NCI-H2107 (cell line): ENCODE measurements at regions not wholly inside any gene's neighbourhood (a gene's known extent, or its start where the extent isn't known, plus 50 kb on each side); places are given as distances from the start of the nearest gene placed in this dataset.
"Not testable (repeated sequence)": the region's sequence is repeated elsewhere in the genome, so short reads cannot be mapped to it uniquely, and the experiment has no call there.

ENCODE experiments used
- DNase-seq: peaks from one replicate; lab custom pipeline; 2025; lab: John Stamatoyannopoulos, UW

DNA sequence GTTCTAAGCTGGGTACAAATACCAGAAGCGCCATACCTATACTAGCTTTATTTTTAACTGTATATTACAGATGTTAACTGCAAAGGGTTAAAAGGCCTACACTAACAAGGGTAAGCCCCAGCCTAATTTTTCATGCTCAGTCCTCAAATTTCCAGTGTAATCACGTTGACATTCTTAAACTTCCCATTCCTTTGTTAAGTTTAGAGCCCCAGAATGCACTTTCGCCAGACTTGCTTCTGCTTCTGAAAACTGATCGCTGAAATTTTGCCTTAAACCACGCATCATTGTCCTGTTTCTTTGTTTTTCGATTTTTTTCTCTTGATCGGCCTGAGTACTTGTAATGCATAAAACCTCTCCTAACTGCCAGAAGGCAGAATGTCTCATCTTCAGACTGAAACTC, 2141.9 kb upstream of the AGA start:
- no peak for DNase-seq

DNA sequence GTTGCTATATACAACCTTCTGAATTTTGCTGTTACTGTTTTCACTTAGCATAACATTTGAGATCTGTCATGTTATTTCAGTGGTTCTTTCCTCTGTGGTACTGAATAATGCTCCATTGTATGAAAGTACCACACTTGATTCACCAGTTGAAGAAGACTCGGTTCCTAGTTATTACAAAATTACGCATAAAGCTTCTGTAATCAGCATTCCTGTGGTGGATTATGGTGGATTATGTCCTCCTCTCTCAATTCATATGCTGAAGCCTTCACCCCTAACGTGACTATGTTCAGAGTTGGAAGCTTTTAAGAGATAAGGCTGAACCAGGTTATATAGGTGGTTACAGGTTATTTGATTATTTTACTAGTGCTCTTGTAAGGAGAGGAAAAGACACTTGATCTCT, 2143.5 kb upstream of the AGA start:
- DNase-seq: no peak

DNA sequence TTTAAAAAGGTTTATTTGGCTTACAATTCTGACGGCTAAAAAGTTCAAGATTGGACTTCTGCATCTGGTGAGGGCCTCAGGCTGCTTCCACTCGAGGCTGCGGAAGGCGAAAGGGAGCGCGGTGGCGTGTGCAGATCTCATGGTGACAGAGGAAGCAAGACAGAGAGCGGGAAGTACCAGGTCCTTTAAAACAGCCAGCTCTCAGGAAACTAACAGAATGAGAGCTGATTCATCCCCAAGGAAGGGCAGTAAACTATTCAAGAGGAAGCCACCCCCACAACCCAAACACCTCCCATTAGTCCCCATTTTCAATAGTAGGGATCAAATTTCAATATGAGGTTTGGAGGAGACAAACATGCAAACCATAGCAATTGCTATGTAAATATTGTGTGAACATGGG, 2144.2 kb upstream of the AGA start:
- no peak for DNase-seq

DNA sequence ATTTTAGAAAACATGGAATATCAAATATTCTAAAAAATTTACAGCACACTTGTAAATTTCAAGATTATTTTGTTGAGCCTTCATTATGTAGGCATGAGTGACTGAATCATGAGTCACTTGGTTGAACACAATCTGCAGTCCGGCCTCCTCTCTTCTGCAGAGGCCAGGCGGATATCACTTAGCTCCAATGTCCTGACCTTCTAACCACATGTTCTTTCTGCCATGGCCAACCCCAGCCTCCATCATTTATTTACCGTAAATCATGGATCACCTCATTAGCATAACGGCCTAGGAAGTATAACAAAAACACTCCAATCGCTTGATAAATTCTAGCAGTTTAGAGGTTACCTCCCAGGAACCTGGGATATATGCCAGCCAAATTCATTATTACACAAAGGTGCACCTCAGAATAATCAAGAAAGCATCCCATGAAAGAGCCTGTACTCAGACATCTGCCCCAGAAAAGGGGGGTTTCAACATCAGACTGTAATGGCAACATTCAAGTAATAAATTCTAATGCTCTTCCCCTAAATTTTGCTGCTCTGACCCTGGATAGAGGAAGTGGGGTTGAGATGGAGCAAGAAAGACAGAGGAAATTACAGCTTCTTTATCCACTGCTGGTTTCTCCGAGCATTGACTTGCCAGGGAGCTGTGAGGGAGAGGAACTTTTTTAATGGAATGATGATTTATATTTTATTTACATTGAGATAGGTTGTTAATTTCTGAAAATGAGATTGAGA, 2153.6 kb upstream of the AGA start:
- no peak for DNase-seq

DNA sequence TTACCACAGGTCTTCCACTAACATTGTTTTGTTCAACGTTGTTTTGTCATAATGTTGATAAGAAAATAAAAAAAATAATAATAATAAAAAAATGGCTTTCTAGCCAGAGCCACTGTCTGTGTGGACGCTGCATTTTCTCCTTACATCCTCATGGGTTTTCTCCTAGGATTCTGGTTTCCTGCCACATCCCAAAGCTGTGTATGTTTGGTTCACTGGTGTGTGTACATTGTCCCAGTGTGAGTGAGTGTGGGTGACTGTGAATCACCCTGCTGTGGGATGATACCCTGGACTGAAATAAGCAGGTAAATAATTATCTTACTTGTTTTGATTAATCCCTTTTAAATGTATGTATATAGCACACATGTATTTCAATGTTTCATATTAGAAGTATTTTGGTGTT, 2154.4 kb upstream of the AGA start:
- DNase-seq: no peak

DNA sequence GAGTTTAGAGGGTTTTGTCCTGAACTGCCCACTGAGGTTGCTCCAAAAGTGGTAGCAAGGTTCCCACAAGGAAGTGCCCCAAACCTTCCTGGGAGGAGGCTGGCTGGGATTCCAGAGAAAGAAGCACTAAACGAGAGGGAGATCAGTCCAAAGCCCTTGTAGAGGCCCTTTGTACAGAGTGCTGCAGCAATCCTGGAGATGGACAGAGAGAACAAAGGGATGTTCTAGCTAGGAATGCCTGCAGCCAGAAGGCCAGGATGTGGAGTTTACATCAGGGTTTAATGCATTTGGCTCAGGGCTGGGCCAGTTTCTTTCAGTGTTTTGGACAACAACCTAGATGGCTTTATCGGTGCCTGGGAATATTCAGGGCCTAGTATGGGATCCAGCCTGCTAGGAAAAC, 2155.1 kb upstream of the AGA start:
- no peak for DNase-seq

DNA sequence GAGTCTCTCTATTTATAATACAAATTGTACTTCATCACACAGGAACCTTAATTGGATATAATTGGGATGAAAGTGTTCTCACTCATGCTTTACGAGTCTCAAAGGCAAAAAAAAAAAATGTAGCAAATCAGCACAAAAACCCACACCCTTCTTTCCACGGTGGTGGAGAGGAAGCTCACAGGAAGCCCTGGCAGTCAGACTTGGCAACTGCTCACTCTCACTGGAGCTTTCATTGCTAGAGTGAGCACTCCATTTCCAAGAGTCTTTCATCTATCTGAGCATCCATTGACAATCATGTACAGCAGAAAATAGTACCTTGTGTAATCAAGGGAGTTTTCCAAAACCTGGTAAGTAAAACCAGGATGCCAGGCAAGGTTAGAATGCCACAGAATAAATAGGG, 2159.4 kb upstream of the AGA start:
- no peak for DNase-seq

DNA sequence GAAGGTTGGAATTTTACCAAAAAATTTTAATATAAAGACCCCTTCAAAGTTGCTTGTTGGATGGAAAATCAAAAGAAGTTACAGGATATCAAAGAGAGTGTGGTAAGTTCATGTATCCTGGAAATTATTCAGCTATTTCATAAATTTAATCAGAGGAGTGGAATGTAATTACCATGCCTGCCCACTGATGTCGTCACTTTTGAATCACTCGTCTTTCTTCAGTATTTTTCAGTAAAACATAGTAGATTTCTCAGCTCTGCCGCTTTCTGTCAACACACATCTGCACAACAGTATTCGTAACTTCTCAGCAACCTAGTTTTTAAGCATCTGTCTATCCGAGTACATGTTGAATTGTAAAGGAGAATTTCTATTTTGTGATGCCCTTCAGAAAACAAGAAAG, 2163.0 kb upstream of the AGA start:
- no peak for DNase-seq

DNA sequence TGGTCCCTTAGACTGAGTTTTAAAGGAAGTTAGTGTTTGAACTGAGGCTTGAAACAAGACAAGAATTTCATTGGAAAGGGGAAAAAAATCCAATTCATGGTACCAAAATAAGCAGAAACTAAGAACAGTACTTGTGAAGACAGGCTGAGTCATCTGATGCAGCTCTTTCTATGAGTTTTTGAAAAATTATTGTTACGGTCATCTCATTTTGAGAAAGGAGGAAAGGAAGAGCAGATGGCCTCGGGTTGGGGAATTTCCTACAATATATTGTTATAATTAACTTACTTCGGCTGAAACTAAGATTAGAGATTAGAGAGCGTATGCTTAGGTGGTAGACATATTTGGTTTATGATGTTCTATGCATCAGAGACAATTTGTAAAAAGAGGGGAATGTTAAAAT, 2164.8 kb upstream of the AGA start:
- no peak for DNase-seq

DNA sequence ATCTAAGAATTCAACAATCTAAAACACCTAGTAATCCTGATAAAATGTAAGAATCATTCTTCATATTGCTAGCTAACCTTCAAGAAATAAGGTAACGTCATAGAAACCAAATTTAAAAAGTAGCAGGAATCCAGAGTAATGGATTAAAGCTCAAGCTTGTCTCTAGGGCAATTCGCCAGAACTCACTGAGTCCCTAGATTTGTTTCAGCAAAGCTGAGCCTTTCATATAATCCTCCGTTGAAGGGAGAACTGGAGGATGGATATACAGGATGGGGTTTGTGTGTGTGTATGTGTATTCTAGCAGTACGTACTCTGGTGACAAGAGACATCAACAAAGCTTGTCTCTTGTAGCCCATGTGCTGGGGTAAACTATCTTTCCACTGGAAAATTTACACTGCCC, 2173.5 kb upstream of the AGA start:
- no peak for DNase-seq

DNA sequence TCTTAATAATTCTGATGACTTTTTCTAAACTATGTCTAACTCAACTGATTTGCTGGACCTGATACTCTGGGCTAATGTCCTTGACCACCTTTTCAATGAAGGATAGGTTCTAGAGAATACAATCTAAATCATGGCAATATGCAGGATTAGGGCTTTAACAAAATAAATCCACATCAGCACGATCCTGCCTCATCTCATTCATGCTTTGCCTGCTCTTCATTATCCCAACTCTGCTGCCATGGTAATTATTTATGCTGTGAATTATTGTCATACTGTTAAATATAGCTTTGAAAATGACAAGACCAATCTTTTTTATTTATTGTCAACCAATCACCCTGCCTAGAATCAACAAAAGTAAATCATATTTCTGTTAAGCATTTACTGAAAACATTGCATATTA, 2176.7 kb upstream of the AGA start:
- DNase-seq: no peak

DNA sequence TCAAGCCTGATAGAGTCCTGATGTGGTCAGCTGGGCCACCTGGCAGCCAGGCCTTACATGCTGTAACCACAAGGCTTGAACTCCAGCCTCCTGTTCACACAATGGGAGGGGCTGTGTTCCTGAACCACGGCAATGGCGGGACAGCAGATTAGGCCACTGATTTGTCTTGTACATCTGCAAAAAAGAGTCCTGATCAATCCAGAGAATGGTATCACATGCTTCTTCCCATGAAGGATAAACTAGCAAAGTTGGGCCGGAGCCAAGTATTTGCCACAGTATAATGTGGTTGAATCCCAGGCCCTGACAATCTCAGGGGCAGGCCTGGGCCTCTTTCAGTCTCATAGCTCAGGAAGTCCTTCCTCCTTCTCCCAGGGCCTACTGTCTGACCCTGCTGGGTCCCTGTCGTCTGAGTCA, 2182.5 kb upstream of the AGA start:
- DNase-seq: no peak

DNA sequence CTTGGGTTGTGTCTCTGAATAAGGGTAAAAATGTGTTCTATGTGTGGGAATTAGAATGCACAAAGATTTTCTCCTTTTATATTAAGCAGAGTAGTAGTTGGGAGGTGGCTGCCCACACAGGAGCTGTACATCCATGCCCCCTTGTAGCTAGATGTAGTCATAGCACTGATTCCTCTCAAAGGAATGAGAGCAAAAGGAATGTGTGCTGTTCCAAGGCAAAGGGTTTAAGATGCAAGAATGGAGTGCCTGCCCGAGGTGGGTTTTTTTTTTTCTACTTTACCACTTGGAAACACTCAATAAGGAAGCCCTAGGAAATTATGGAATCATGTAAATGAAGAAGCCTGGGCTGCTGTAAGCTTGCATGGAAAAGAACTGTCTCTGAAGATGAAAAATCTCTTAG, 2183.2 kb upstream of the AGA start:
- no peak for DNase-seq

DNA sequence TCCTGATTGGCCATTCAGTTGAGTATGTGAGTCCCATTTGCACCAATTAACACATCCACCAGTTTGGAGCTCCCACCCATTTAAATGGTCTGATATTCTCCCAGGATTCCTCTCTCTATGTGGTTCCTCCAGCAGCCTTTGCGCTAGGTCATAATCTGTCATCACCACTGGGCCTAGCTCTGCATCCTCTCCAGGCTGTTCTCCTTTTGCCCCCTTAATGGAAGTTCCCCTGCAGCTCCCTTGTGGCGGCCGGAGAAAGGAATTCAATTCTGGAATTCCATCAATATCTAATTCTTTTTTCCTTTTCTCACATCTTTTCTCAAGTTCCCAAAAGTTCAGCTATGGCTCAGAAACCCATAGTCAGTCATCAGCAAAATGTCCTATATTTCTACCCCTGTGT, 2184.4 kb upstream of the AGA start:
- DNase-seq: no peak

DNA sequence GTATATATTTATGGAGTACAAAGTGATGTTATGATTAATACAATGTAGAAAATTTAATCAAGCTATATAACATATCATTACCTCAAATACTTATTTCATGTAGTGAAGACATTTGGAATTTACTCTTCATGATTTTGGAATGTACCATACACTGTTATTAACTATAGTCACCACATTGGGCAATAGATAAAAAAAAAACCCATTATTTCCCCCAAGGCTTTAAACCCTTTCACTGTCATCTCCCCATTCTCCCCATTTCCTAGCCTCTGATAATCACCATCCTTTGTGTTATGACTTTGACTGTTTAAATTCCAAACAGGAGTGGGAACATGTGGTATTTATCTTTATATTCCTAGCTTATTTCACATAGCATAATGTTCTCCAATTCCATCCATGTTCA, 2189.1 kb upstream of the AGA start:
- no peak for DNase-seq

DNA sequence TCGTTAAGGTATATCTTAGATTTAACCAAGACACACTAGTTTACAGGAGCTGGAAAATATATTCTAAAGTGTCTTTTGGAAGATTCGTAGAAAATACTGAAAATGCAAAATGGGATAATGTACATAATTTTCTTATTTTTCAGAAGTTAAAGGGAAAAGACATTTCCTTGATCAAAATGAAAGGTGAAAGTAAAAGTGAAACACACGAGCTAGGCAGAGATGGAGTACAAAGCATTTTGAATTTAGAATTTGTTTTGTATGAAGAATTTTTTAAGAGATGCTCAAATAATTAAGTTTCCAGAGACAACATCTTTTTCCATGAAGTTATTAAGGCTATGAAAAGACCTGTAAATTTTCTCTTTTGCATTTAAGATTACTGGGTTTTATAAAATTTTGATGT, 2192.6 kb upstream of the AGA start:
- DNase-seq: no peak

DNA sequence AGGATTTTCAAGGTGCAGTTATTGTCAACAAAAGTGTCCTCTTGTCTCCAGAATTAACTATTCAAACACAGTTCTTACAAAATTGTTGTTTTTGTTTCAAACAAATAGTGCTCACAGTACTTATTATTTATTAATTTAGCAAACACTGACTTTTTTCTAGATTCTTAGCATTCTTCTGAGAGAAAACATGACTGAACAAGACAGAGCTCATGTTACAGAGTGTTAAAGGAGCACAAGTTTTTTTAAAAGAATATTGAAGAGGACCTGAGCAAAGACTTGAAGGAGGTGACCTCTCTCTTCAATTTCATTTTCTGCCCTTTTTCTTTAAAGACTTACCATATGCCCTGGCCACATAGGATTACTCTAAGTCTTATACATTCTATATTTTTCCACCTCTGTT, 2220.3 kb upstream of the AGA start:
- DNase-seq: no peak

DNA sequence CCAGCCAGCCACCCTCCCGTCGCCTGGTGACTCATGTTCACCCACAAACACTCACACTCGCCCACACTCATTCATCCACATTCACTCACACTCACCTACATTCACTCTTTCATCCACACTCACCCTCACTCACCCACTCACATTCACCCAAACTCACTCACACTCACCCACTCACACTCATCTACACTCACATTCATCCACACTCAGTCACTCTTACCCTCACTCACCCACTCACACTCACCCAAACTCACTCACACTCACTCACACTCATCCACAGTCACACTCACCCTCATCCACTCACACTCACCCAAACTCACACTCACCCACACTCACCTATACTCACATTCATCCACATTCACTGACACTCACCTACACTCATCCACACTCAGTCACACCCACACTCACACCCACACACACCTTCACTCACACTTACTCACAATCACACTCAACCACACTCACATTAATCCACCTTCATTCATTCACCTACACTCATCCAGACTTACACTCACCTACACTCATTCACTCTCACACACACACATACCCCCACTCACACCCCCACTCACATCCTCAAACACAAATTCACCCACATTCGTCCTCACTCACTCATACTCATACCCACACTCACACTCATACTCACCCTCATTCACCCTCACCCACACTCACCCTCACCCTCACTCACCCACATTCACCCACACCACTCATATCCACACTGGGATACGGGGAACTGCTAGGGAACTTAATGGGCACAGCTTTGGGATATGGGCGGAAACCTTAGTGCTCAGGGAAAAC, 2221.6 kb upstream of the AGA start:
- DNase-seq: no peak

DNA sequence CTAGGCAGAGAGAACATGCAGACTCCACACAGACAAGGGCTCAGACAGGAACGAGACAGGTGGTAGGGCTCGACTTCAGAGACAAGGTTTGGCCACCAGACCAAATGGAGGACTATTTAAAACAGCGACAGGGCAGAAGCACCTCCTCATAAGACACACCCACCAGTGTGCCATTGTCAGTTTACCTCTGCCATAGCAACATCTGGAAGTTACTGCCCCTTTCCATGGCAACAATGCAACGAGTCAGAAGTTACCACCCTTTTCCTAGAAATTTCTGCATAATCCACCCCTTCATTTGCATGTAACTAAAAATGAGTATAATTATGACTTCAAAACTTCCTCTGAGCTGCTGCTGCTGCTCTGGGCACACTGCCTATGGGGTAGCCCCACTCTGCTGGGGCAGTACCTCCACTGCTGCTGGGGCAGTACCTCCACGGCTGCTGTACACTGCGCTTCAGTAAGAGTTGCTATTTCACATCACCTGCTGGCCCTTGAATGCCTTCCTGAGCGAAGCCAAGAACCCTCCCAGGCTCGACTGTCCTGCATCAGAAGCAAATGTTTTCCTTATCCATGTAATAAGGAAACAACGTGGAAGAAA, 2222.3 kb upstream of the AGA start:
- DNase-seq: no peak

DNA sequence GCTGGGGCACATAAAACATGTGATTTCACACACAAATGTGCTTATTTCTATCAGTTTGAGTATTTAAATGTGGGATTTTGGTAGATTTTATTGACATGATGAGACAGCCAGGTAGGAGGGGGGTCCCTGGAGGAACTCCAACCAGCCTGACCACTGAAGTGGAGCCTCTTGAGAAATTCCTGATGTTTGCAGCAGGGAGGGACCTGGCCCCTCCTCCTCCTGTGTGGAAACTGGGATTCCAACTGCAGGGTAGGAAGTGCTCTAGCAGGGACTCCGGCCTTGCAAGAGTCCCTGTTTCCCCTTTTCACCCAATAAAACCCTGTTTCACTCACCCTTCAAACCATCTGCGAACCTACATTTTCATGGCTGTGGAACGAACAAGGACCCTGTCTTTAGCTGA, 2224.0 kb upstream of the AGA start:
- no peak for DNase-seq

DNA sequence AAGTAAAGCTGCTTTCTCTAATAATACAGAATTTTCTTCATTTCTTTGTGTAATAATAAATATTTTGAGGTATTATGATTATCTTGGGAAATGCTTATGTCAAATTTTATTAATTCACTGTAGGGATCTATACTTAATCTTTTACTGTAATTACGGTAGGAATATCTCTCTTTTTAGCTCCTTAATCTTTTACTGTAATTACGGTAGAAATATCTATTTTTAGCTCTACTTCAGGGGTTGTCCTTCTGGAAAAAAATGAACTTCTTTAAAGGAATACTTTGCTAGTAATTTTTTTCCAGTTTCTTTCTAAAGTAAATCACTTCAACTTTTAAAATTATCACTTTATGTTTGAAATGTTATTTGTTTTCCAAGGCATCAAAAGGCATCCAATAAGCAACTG, 2229.4 kb upstream of the AGA start:
- no peak for DNase-seq

DNA sequence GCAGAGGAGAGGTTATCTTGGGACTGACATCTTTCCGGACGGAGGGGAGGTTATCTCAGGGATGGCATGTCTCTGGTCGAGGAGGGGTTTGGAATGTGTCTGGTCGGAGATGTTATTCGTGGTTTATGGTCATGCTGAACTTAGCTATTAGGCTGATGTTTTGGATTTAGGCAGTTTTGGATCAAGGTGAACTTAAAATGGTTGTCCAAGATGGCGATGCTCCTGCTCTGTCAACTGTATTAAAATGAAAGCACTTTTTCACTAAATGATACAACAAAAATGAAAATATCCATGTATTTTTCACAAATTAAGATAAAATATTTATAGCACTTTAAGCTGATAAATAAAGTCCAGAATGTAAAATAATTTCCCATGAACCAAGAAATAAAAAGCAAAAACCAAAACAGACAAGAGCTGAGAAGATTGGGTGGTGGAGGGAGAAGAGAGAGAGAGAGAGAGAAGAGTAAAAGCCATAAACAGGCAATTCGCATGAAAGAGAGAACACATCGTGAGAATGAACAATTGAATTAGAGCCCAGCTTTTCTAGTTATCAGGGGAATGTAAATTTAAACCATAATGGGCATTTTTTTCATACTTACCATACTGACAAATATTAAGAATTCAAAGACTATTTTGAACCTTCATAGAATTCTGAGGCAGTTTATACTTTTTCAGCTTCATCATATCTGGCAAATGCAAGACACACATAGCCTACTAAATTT, 2236.0 kb upstream of the AGA start:
- DNase-seq: no peak

DNA sequence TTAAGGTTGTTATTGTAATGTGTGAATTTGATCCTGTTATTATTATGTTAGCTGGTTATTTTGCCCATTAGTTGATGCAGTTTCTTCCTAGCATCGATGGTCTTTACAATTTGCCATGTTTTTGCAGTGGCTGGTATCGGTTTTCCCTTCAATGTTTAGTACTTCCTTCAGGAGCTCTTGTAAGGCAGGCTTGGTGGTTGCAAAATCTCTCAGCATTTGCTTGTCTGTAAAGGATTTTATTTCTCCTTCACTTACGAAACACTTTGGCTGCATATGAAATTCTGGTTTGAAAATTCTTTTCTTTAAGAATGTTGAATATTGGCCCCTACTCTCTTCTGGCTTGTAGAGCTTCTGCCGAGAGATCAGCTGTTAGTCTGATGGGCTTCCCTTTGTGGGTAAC, 2241.4 kb upstream of the AGA start:
- not testable (repeated sequence) for DNase-seq
